ENCODE measurements at regions not wholly inside any gene's neighbourhood (a gene's known extent, or its start where the extent isn't known, plus 50 kb on each side); places are given as distances from the start of the nearest gene placed in this dataset.

DNA sequence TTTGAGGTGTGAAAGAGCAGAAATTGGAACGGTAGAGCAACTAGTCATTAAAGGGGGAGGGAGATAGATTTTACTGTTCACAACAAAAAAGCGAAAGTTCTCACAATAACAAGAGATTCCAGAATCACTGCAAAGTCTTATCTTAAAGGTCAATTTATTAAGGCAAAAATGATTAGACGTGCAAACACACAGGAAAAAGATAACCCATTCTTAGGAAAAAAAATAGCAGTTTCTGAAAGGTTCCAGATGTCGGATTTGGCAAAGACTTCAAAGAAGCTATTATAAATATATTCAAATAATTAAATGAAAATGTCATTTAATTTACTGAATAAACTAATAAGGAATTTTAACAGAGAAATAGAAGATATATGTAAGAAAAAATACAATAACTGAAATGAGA, 70.8 kb upstream of the GNAI1 start:
- TF ChIP-seq, protein P1, sequence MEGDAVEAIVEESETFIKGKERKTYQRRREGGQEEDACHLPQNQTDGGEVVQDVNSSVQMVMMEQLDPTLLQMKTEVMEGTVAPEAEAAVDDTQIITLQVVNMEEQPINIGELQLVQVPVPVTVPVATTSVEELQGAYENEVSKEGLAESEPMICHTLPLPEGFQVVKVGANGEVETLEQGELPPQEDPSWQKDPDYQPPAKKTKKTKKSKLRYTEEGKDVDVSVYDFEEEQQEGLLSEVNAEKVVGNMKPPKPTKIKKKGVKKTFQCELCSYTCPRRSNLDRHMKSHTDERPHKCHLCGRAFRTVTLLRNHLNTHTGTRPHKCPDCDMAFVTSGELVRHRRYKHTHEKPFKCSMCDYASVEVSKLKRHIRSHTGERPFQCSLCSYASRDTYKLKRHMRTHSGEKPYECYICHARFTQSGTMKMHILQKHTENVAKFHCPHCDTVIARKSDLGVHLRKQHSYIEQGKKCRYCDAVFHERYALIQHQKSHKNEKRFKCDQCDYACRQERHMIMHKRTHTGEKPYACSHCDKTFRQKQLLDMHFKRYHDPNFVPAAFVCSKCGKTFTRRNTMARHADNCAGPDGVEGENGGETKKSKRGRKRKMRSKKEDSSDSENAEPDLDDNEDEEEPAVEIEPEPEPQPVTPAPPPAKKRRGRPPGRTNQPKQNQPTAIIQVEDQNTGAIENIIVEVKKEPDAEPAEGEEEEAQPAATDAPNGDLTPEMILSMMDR (IDR thresholded peaks at IDR 0.05): no peak
- Histone ChIP-seq H3K27ac (no peak overlapping the region), H3K27me3 (no peaks in the 10 kb centered on the region), H3K4me1 (no peaks in the 10 kb centered on the region), H3K9me3 (no peaks in the 10 kb centered on the region), H3K4me3 (no peak overlapping the region), H3K36me3 (no peaks in the 10 kb centered on the region)
- ATAC-seq: no peak
- no peak for FAIRE-seq
- WGBS, 2 donors: 6 to 11% methylated on average over 4 of the region's 4 CpGs
- intact Hi-C loops (cut with DNase I): no loop called here
- no peak for DNase-seq

GRCh38 chr7:80060218-80060806, 74.3 kb upstream of the GNAI1 start:
- DNase-seq (no peak), ATAC-seq (peak in 3 of 4 donors; percentile 60 to 65 (median 63)), FAIRE-seq (peak; percentile 98)
- Histone ChIP-seq H3K4me1 (no peaks in the 10 kb centered on the region), H3K9me3 (no peaks in the 10 kb centered on the region), H3K27me3 (no peaks in the 10 kb centered on the region), H3K36me3 (no peaks in the 10 kb centered on the region), H3K27ac (no peak overlapping the region), H3K4me3 (no peak overlapping the region)
- intact Hi-C loops (cut with DNase I): no loop called here
- TF ChIP-seq, protein P1 (IDR thresholded peaks at IDR 0.05): peak in 2 of 4 donors; percentile 29 to 44
- WGBS, 2 donors: 53 to 61% methylated on average over 1 of the region's 1 CpG

DNA sequence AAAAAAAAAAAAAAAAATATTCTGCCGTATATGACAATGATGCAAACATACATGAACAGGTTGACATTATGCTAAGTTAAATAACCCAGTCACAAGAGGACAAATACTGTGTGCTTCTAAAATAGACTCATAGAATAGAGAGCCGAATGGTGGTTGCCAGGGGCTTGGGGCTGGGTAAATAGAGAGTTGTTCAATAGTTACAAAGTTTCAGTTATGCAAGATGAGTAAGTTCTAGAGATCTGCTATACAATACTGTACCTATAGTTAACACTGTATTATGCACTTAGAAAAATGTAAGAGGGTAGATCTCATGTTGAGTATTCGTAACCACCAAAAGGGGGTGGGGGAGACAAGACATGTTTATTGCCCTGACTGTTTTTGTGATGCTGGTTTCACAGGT, 77.1 kb upstream of the GNAI1 start:
- Histone ChIP-seq H3K4me3 (no peak overlapping the region), H3K27ac (no peak overlapping the region), H3K27me3 (no peaks in the 10 kb centered on the region), H3K4me1 (no peaks in the 10 kb centered on the region), H3K36me3 (no peaks in the 10 kb centered on the region), H3K9me3 (no peaks in the 10 kb centered on the region)
- intact Hi-C loops (cut with DNase I): no loop called here
- ATAC-seq (no peak), DNase-seq (no peak), FAIRE-seq (no peak)
- TF ChIP-seq, protein P1 (IDR thresholded peaks at IDR 0.05): no peak
- WGBS, 2 donors: 71 to 77% methylated on average over 3 of the region's 3 CpGs

GRCh38 chr7:80054356-80054755, 80.3 kb upstream of the GNAI1 start:
- Histone ChIP-seq H3K9me3 (no peaks in the 10 kb centered on the region), H3K4me3 (no peak overlapping the region), H3K36me3 (no peaks in the 10 kb centered on the region), H3K4me1 (no peaks in the 10 kb centered on the region), H3K27ac (no peak overlapping the region), H3K27me3 (no peaks in the 10 kb centered on the region)
- WGBS, 2 donors: 62 to 76% methylated on average over 2 of the region's 2 CpGs
- DNase-seq: no peak
- intact Hi-C loops (cut with DNase I): no loop called here
- ATAC-seq: no peak
- FAIRE-seq: no peak
- TF ChIP-seq, protein P1 (IDR thresholded peaks at IDR 0.05): no peak

DNA sequence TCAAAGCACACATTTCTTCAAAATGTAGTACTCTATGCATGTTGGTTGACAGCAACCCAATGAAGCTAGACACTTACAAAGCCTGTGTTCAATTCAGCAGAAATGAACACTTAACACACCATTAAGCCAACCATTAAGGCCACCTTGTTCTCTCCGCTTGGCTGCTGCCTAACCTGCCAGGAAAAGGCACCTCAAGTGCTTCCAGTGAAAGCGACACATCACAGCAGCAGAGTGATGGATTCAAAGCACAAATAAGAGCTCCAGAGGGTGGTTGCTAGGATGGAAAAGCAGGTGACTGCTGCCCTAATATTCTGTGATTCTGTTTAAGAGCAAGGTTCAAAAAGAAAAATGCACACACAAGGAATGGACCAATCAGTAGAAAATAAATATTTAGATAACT, 81.5 kb upstream of the GNAI1 start:
- ATAC-seq (peak; percentile 35 to 94 (median 68)), FAIRE-seq (no peak), DNase-seq (peak in 1 of 6 donors; percentile 17)
- Histone ChIP-seq H3K4me1 (no peaks in the 10 kb centered on the region), H3K4me3 (no peak overlapping the region), H3K27me3 (no peaks in the 10 kb centered on the region), H3K27ac (no peak overlapping the region), H3K9me3 (no peaks in the 10 kb centered on the region), H3K36me3 (no peaks in the 10 kb centered on the region)
- 81 to 85% methylated on average over 2 of the region's 2 CpGs for WGBS, 2 donors
- TF ChIP-seq, protein P1 (IDR thresholded peaks at IDR 0.05): no peak
- intact Hi-C loops (cut with DNase I): no loop called here

Measured in pancreas (tissue), 10 donors.